NCI-H510A (cell line): ENCODE measurements at regions not wholly inside any gene's neighbourhood (a gene's known extent, or its start where the extent isn't known, plus 50 kb on each side); places are given as distances from the start of the nearest gene placed in this dataset.
"Not testable (repeated sequence)": the region's sequence is repeated elsewhere in the genome, so short reads cannot be mapped to it uniquely, and the experiment has no call there.

ENCODE experiments used
- DNase-seq: peaks from one replicate; lab custom pipeline; 2025; lab: John Stamatoyannopoulos, UW

GRCh38 chr2:53208815-53209214 lies 558.8 kb upstream of the CHAC2 start:
- DNase-seq = no peak

GRCh38 chr2:53206226-53206625 lies 561.4 kb upstream of the CHAC2 start:
- not testable (repeated sequence) for DNase-seq

- DNase-seq = peak; percentile 8
Observed at GRCh38 chr2:53202063-53202462, 565.5 kb upstream of the CHAC2 start.

- DNase-seq = no peak
Observed at GRCh38 chr2:53200072-53200471, 567.5 kb upstream of the CHAC2 start.

- no peak for DNase-seq
Observed at GRCh38 chr2:53188851-53189510, 578.6 kb upstream of the CHAC2 start.

- no peak for DNase-seq
Observed at GRCh38 chr2:53183581-53183980, 584.0 kb upstream of the CHAC2 start.

- no peak for DNase-seq
Observed at GRCh38 chr2:53182601-53183000, 585.0 kb upstream of the CHAC2 start.

- DNase-seq = no peak
Observed at GRCh38 chr2:53181759-53182158, 585.8 kb upstream of the CHAC2 start.

- no peak for DNase-seq
Observed at GRCh38 chr2:53177327-53177726, 590.3 kb upstream of the CHAC2 start.

GRCh38 chr2:53174539-53174938 lies 593.1 kb upstream of the CHAC2 start:
- no peak for DNase-seq

GRCh38 chr2:53173698-53174455 lies 593.7 kb upstream of the CHAC2 start:
- DNase-seq = no peak

GRCh38 chr2:53173091-53173490 lies 594.5 kb upstream of the CHAC2 start:
- no peak for DNase-seq

- DNase-seq = no peak
Observed at GRCh38 chr2:53170466-53170865, 597.1 kb upstream of the CHAC2 start.

- DNase-seq = no peak
Observed at GRCh38 chr2:53167227-53167626, 600.4 kb upstream of the CHAC2 start.

GRCh38 chr2:53150146-53150545 lies 617.5 kb upstream of the CHAC2 start:
- no peak for DNase-seq

- DNase-seq = no peak
Observed at GRCh38 chr2:53148221-53148620, 619.4 kb upstream of the CHAC2 start.

- no peak for DNase-seq
Observed at GRCh38 chr2:53131416-53131815, 636.2 kb upstream of the CHAC2 start.

GRCh38 chr2:53130441-53130943 lies 637.1 kb upstream of the CHAC2 start:
- DNase-seq = no peak

- no peak for DNase-seq
Observed at GRCh38 chr2:53129851-53130250, 637.8 kb upstream of the CHAC2 start.

- DNase-seq = no peak
Observed at GRCh38 chr2:53127061-53127650, 640.4 kb upstream of the CHAC2 start.

- DNase-seq = no peak
Observed at GRCh38 chr2:53114991-53115390, 652.6 kb upstream of the CHAC2 start.

- no peak for DNase-seq
Observed at GRCh38 chr2:53114582-53114981, 653.0 kb upstream of the CHAC2 start.

GRCh38 chr2:53112408-53112807 lies 655.2 kb upstream of the CHAC2 start:
- not testable (repeated sequence) for DNase-seq
